ENCODE measurements at regions not wholly inside any gene's neighbourhood (a gene's known extent, or its start where the extent isn't known, plus 50 kb on each side); places are given as distances from the start of the nearest gene placed in this dataset.

- TF ChIP-seq EP300 (IDR thresholded peaks at IDR 0.05) = no peak
- TF ChIP-seq CTCF (IDR thresholded peaks at IDR 0.05) = no peak
- no peak for TF ChIP-seq POLR2A (IDR thresholded peaks at IDR 0.05)
Observed at GRCh38 chr2:817336-818015, 133.2 kb upstream of the SNTG2 start.
